DMS53 treated with DMSO at 0.1 percent for 48 hours (cell line): ENCODE measurements at regions not wholly inside any gene's neighbourhood (a gene's known extent, or its start where the extent isn't known, plus 50 kb on each side); places are given as distances from the start of the nearest gene placed in this dataset.
A peak's percentile ranks its signal among the peaks of the same experiment; 100 is the strongest.

Experiments used
- DNase-seq: peaks from one replicate; lab custom pipeline; 2025; ENCODE audit not compliant: unreplicated experiment; lab: John Stamatoyannopoulos, UW

DNA sequence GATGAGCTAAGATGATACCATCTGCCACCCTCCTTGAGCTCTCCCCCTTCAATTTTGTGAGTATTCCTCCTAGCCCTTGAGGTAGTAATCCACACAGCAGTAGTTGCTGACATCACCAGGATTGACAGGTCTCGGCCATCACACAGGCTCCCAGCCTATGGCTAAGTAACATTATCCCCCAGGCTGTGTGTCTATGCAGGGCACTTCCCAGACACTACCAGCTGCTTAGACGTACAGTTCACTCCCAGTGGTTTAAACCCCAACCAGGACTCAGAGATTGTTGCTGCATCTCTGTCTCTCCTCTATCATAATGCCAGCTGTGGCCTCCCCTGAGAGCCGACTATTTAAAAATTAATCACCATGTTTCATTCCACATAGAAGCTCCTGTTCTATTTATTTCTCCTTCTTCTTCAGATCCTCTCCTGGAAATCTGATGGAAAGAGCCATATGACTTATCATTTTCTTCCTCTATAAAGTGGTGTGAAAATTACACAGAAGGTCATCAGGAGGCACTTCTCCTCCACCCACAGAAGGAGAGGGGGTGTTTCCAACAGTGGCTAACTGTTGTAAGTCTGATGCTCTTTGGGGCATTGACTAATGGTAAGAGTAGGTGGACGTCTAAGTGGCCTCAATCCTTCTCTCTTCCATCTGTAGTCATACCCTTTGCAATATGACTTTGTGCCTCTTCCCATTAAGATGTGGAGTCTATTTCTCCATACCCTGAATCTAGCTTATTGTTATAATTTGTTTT, 396.3 kb downstream of the SETD4 start:
- no peak for DNase-seq

DNA sequence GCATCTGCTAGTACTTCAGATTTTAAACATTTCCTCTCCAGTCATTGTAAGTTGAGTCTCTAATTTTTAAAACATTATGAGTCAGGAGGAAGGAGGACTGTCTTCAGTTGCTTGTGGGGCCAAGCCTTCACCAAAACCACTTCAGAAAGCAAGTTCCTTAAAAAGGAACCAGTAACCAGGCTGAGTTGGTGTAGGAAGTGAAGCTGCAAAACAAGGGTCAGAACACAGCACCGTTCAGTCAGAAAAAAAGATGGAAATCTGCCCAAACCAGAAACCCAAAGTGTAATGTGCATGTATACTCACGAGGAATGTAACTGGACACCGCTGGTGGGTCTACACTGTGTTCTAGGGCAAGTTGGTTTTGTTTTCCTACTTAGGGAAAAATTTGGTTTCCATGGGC, 402.1 kb downstream of the SETD4 start:
- DNase-seq: no peak

DNA sequence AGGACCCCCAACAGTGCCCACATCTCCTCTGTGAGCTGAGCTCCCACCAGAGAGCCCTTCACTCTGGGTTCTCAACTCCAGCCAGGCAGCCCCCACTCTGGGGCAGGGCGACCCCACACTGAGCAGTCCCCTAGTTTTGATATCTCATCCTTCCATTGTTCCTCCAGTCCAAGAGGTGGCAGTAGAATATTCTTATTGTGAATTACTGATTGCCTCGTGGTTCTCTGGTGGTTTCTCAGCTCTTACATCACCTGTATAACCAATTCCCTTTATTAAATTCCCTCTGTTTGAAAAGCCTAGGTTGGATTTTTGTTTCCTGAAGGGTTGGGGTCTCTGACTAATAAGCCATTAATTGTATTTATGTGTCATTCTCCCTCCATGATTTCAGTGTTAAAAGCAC, 407.5 kb downstream of the SETD4 start:
- DNase-seq: no peak

DNA sequence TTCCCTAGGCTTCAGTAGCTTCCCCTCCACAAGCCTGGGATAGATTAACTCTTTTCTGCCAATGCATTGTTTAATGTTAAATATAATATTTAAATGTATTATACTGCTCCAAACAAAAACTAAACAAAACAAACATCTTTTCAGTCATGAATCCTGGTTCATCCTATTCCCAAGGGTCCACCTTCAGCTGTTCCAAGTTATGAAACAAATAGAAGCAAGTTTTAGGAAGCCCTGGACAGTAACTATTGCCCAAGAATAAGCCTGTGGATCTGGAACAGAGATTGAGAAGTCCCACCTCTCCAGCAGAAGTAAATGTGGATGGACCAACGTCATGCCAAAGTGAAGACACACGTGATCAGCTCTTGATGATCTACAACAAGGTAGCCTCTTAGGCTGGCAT, 408.1 kb downstream of the SETD4 start:
- no peak for DNase-seq

DNA sequence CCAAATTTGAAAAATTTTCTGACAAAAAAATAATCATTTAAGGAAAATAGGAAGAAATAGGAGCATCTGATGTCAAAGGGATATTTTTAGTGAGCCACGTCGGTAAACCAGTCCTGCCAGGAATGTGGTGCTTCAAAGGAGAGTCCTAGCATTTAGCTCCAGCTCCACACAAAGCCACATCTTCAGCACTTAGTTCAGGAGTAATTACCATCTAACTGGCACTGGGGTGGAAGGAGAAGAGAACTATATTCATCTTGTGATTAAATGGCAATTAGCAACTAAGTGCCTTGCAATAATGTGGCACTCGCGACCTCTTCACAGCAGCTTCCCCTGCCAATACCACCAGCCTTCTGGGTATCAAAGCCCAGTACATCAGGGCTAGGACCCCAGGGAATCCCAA, 409.1 kb downstream of the SETD4 start:
- DNase-seq: no peak

DNA sequence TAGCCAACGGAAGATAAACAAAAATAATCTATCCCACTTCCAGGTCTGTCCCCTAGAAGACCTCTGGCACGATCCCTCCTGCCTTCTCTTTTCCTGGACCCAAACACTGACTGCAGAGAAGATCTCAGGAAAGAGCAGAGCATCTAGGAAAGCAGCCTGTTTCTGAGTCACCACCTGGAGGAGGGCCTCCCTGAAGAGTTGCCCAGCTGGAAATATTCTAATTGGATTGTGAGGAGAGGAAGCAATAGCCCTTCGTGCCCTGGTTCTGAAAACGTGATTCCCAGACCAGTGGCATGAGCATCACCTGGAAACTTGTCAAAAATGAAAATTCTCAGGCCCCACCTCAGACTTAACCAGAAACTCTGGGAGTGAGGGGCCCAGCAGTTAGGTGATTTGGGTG, 411.1 kb downstream of the SETD4 start:
- peak; percentile 65 for DNase-seq

DNA sequence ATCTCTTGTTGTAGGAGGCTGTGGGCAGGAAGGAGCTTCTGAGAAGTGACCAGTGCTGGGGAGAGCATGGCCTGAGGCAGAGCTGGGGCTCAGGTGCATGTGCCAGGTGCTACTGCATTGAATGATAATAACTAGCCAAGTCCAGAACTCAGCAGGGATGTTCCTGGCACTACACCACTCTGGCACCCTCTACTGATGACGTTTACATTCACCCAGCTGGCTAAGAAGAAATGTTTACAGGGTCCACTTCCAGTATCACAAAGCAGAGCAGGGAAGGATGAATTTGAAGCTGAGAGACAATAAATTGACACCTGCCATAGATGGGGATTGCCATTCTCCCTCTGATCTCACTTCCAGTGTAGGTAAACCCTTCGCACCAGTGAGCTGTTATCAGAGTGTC, 411.8 kb downstream of the SETD4 start:
- DNase-seq: peak; percentile 84

DNA sequence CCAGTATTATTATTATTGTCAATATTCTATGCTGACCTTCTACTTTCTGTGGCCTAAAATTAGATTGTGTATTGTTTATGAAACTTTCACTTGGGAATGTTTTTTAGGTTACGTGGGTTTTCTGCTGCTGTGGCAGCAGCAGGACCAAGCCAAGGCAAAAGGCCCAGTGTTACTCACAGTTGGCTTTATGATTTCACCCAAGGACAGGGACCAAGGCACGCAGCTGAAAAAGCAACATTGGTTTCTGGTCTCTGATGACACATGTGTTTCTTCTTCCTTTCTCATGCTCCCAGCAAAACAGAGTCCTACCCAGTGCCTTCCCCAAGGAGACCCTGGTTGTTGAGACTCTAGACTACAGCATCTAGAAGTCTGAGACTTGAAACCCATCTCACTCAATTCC, 413.7 kb downstream of the SETD4 start:
- no peak for DNase-seq

DNA sequence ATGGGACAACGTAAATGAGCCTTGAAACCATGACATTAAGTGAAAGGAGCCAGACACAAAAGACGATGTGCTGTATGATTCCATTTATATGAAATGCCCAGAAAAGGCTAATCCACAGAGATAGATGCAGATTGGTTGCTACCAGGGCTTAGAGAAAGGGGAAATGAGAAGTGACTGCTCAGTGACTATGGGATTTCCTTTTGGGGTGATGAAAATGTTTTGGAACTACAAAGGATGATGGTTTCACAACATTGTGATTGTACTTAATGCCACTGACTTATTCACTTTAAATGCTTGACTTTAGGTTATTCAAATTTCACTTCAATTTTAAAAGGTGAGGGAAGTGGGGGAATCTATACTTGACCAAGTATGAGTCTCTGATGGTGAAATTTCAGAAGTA, 414.3 kb downstream of the SETD4 start:
- DNase-seq: no peak

DNA sequence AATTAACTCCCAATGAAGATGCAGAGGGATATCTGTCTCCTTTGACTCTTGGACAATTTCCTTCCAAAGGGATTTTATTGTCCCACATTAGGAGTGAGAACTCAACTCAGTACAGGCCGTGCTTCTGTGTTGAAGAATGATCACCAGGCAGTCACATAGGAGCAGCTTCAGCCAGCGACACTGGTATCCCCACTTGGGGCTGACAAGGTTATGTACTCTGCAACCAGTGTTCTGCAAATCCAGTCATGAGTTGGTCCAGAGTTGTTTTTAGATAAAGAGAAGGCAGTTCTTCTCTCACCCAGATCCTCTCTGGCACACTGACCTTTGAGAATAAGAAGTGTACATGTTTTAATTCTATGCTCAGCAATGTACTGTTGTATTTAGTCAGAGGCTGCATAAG, 415.8 kb downstream of the SETD4 start:
- no peak for DNase-seq

DNA sequence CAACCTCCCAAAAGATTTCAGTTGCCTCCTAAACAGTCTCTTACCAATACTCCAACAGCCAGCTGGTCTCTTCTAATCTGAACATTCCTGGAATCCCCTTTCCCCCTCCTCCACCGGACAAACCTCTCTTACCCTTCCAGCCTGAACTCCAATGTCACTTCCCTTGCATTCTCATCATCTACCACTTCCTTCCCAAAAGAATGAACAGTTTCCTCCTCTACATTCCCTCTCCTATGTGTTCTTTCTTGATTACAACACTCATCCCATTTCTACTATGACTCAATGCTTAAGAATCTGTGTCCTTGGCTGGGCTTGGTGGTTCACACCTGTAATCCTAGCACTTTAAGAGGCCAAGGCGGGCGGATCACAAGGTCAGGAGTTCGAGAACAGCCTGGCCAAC, 417.1 kb downstream of the SETD4 start:
- no peak for DNase-seq

DNA sequence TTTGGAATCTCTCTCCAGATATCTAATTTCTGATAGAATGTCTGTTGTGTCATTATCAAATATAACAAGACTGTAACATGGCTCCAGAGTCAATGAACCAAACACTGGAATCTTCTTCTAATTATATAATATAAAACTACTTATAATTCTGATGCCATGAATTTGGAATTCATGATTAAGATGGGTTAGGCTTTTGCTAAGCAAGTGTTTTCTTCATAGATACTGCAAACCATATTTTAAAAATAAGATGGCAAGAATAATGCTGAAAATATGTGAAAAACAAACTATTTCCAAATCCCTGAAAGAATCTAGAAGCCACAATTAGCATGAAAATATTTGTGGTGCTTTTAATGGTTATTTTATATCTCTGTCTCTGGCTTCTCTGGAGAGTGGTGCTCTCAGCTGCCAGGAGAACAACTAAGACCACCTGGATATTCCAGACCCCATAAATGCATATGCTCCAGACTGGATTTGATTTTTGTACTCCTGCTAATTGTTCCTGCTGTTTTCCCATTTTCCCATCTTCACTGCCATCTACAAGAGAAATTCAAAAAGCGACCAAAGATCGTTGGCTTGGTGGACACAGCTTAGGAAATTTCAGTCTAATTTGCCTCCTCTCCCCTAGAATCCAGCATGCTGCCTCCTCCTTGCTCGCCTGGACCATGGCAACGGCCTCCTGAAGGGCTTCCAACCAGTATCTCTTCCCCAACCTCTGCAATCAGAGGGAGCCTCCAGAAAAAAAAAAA, 418.9 kb downstream of the SETD4 start:
- no peak for DNase-seq

DNA sequence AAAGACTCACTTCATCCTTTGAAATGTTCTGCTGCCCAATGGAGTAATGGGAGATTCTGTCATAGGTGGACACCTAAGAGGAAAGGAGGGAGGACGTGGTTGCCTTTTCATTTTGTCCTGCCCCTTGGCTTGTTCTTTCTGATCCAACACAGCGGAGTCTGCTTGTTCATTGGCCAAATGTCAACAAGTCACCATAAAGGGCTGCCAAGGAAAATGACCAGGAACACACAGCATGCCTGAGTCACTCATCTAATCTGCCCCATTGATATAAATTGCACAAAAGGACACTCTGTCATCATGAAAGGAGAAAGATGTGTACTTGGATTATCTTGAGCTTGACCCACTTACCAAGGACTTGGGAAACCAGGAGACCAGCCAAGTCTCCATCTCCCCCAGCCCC, 422.9 kb downstream of the SETD4 start:
- DNase-seq: no peak

DNA sequence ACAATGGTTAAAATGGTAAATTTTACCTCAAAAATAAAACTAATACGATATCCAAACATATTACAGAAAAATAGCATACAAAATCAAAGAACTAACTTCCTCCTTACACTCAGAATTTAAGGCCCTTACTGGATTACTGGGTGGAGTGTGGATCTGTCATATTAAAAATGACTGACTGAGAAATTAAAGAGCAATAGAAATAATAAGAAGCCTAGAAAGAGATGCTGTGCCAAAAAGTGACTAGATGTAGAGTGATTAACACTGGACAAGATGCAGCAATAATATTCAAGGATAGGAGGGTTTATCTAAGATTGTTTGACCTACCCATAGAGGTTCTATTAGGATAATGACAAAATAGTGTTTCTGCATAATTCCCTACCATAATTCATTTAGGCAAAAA, 424.3 kb downstream of the SETD4 start:
- no peak for DNase-seq

DNA sequence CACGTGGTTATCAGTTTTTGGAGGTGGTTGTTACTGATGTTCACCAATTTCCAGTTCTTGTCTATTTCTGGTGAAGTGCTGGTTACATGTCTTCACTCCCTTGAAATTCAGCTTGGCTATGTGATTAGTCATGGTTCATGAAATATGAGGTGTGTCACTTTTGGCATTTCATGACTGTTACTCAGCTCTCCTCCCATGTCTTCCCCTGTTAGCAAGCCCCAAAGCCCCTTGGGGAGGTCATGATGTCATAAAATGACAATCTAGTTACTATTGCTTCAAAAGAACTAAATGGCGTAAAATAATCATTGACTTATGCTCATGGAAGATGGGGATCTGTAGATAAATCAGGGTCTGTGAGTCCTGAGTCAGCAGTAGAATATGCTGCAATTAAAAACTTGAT, 425.1 kb downstream of the SETD4 start:
- DNase-seq: no peak

DNA sequence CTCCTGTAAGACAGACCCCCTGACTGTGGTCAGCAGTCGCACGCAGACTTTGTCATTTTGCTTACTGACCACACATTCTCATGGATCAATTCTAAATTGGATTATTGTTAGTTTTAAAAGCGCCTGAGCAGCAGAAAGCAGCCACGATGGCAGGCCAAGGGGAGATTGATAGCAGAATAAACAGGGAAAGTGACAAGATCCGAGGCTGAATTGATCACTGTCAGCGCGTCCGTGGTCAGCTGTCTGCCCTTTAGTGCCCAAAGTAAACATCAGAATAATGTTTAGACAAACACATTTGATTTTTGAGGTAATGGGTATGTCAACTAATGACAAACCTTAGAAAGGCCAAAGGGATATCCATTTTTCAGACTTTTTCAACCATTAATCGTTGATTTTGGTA, 426.8 kb downstream of the SETD4 start:
- DNase-seq: no peak

DNA sequence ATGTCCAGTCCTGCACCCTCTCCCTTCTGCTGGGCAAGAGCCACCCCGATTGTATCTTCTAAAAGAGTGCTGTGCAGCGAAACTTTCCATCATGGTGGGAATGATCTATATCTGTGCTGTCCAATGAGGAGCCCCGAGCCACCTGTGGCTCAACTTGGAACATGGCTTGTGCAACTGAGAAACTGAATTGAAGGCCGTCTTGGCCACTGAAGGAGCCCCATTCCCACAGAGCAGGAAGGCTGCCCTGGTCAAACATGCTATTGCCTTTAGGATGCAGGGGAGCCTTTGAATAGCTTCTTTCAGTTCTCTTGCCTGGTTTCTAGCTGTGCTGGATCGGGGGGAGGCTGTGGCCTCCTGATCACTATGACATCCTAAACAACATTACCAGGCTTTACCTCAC, 427.6 kb downstream of the SETD4 start:
- DNase-seq: no peak

DNA sequence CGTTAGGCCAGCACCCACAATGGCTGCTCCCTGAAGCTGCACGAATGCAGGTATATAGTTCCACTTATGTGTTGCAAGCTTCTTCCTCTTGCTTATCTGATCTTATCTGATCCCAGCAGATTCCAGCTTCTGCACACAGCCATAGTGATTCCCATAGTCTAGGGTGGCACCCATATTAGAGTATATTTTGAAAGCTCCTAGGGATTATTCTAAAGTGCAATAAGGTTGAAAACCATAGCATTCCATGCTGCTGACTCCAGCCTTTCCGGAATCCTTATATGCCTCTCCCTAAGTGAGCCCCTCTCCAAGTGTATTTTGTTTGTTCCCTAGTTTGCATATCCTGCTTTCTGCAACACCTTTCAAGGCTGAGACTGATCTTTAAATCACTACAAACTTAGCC, 432.0 kb downstream of the SETD4 start:
- DNase-seq: no peak

DNA sequence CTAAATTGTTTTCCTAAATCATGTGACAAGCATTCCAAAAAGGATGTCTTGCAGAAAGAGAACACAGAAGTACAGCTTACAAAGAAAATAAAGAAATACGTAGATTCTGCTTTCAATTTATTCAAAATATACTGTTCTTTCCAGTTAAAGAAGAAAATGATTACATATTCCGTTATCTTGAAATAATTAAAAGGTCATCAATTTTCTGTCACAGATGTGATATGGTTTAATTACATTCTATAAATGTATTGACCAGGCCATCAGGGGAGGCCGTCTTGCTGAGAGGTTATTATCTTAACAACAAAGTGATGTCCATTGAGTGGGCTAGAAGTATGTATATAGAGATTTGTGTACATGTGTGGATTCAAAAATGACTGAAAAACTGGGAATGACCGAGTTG, 432.9 kb downstream of the SETD4 start:
- DNase-seq: no peak

DNA sequence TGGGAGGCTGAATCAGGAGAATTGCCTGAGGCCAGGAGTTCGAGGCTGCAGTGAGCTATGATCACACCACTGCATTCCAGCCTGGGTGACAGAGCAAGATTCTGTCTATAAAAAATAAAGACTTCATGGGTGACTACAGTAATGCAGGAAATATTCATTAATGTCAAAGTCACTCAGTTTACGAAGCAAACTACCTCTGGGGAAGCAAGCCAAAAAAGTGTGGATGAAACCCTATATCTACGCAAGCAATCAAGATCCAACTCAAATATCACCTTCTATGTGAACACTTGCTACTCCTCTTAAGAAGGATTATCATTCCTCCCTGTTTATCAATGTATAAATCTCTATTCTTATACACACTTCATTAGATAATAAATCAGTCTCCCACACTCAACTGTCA, 434.8 kb downstream of the SETD4 start:
- DNase-seq: no peak

DNA sequence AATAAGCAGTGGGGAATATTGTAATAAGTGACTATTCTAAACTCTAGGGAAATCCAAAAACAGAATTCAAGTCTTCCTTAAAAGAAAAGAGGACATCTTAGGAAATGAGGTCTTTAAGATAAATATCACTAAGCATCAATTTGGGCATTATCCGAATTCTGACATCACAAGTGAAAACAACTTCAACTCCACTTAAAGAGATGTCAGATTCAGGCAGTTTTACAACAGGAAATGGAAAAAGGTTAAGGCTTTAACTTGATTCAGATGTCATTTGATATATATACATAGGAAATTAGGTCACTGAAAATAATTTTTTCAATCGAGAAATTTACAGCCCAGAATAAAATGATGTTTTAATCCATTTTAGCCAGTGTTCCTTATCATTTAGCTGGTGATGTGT, 435.4 kb downstream of the SETD4 start:
- DNase-seq: no peak

DNA sequence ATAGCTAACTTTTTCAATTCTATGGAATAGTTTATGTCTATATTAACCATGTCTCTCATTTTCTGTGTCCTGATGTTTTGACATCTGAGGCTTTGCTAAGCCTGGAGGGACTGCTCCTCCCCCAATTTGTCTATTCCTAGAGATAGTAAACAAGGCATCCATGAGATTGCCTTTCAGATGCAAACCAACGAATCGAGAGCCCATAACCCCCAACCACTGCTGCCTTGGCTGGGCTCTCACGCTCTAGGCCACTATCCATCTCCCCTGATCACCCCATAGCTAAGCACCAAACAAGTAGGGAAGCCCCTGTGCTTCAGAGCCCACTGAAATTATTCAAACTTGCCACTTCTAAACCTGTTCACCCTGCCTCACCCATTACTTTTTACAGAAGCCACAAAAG, 437.7 kb downstream of the SETD4 start:
- DNase-seq: no peak

DNA sequence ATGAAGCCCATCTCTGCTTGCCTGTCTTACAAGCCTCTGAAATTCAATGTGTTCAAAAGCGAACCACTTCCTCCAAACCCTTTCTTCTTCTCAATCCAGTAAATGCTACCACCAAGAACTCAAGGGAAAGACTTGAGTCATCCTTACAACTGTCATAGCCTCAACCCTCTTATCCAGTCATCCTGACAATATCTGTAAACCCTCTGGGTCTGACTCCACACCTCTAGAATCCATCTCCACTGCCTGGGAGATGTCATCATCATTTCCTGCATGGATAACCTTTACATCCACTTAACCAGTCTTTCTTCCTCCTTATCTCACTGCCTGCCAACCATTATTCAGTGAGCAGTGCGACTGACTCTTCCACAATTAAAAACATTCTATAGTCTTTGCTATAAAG, 441.1 kb downstream of the SETD4 start:
- no peak for DNase-seq
